Ovary (tissue), 3 donors: ENCODE measurements at regions not wholly inside any gene's neighbourhood (a gene's known extent, or its start where the extent isn't known, plus 50 kb on each side); places are given as distances from the start of the nearest gene placed in this dataset.

Source experiments
- EP300 ChIP-seq: sonication (generic); formaldehyde crosslinking; IDR thresholded peaks from one replicate; pipeline ENCODE4 v1.6.1; 2017; ENCODE audit warnings: antibody characterized with exemption
- POLR2A ChIP-seq: fragments of 450-650 bp; IDR thresholded peaks from one replicate; pipeline ENCODE4 v1.6.1; 2017; ENCODE audit warnings: antibody characterized with exemption, mild to moderate bottlenecking, moderate library complexity
- TF ChIP-seq, protein P1 (sequence below), 3 donors: fragments of 450-650 bp in 2 of 3; fragments of 200-600 bp in 1 of 3; IDR thresholded peaks; one replicate each; pipeline versions ENCODE4 v1.5.1 to v1.8.0; 2016 to 2022; ENCODE audit warnings: antibody characterized with exemption in 3 of 3, mild to moderate bottlenecking in 1 of 3
- donor health status: DM: no; HTN: no; CAD: no.

DNA sequence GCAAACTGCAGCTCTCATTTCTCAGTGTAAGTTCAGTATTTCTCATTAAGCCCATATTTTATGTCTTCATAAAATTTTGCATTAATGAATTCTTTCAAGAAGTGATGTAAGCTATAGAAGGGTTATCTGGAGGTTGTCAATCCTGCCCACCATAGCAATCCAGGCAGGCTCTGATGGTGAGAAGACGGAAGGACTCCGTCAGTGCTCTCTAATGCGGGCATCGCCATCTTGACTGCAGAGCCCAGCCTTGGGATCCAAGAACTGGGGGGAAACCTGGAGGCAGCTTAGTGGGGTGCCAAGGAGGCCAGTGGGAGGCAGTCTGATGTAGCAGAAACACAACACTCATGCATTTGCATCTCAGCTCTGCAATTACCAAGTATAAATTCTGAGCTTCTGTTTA, 707.4 kb upstream of the NRP1 start:
- TF ChIP-seq POLR2A (no peak), EP300 (no peak)
- TF ChIP-seq, protein P1, sequence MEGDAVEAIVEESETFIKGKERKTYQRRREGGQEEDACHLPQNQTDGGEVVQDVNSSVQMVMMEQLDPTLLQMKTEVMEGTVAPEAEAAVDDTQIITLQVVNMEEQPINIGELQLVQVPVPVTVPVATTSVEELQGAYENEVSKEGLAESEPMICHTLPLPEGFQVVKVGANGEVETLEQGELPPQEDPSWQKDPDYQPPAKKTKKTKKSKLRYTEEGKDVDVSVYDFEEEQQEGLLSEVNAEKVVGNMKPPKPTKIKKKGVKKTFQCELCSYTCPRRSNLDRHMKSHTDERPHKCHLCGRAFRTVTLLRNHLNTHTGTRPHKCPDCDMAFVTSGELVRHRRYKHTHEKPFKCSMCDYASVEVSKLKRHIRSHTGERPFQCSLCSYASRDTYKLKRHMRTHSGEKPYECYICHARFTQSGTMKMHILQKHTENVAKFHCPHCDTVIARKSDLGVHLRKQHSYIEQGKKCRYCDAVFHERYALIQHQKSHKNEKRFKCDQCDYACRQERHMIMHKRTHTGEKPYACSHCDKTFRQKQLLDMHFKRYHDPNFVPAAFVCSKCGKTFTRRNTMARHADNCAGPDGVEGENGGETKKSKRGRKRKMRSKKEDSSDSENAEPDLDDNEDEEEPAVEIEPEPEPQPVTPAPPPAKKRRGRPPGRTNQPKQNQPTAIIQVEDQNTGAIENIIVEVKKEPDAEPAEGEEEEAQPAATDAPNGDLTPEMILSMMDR (IDR thresholded peaks at IDR 0.05), result no peak
